Activated gamma-delta T cell treated with Interleukin-2 at 50 U/mL for 16 hours (primary cell): ENCODE measurements at regions not wholly inside any gene's neighbourhood (a gene's known extent, or its start where the extent isn't known, plus 50 kb on each side); places are given as distances from the start of the nearest gene placed in this dataset.
"Not testable (repeated sequence)": the region's sequence is repeated elsewhere in the genome, so short reads cannot be mapped to it uniquely, and the experiment has no call there.

ENCODE experiments used
- DNase-seq: peaks from one replicate; pipeline ENCODE4 v3.0.0-alpha.2; 2020

DNA sequence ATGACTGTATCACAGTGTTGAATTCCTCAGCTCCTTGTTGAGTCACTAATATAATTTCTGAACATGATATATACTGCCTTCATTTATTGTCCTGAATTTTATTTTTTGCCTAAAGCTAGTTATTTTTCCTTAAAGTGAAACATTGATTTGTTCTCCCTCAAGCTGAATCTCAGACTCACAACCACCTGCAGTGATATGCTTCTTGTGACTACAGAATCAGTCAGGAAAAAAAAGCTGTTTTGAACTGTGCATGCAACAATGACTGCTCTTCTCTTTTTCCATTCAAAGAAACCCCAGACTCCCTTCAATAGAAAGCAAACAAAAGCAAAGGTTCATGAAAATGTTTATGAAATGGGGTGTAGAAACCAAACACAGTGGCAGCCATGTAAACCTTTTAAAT lies 470.2 kb upstream of the CHD1 start:
- DNase-seq = no peak

DNA sequence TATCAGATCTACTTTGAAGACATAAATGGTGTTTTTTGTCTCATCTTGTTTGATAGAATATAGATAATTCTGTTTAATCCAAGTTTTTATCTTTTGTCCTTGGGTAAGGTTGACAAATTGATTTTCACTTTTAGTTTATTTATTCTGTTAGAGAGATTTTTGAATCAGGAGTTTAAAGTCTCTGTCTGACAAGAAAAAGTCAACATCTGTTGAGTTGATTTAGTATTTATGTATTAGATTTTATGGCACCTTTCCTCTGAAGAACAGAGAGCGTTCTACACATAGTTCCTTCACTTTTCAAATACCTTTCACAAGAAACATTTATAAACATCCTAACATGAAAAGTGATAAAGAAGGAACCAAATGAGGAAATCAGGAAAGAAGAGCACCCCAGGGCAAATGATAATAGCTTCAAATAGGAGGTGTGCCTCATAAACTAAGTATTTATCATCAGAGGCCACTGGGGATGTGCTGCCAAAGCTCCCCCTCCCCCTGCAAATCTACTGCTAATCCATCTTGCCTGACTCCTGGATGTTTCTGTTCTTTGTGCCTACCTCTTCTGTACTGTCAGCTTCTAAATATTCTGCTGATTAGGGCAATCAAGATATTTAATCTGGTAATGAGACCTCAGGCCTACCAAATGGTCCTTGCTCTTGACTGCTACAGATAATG lies 457.7 kb upstream of the CHD1 start:
- DNase-seq = no peak

DNA sequence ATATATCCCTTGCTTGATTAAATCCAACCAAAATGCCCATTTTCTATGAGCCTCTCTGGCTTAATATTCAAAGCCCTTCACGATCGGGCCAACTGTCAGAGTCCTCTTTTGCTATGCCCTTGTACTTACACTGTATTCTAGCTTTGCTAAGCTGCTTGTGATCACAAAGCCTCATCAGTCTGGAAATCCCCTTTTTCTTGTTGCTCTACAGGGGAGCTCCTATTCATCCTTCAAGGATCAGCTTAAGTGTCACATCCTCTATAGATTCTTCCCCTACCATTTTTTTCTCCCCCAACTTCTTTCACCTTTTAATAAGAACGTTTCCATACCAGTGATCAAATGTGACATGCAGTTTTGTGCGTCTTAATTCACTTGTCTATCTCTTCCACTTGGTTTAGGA lies 450.4 kb upstream of the CHD1 start:
- DNase-seq = no peak

DNA sequence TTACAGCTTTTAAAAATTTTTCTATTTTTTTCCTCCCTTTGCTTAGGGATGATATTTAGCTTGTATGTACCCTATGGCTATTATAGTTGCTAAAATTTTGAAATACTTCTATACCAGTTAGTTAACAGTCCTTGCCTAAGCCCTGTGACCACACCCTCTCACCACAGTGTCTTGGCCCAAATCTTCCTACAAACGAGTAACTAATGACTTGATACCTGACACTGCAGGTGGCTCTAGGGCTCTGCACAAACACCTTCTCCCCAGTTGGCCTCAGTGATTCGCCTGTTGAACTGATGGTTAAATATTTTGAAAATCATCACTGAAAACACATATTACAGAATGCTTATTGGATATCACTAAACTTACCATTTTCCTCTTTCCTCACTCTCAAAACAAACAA lies 449.6 kb upstream of the CHD1 start:
- DNase-seq = no peak

DNA sequence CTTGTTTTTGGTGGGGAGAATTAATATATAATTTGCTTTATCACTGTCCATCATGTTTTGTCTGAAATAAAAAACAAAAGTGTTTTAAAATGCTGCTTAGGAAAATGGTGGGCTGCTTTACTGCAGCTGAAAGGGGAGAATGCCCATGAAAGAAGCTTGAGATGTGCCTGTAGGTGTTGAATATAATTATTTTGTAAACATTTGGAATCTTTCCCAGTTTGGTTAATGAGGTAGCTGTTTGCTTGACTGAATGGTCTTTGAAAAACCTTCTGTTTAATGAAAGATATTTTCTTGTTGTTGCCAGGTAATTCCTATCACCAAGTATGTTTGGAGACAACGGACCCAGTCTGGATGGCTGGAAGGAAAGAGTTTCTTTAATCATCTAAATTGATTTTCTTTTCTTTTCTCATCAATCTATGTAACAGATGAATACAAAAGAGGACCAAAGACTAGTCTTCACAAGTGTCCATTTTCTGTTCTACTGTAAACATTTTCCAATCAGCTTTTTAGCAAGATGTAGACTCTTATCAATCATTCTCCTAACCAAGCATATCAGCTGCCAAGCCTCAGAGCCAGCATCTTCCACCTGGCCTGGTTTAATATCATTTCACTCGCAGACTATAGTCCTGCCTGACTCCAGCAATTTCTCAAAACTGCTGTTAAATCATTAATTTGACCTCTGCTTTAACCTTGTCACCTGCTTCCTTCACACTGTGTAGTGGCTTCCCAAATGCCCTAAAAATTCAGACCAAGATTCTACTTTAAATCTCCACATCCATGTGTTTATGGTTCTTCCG lies 441.2 kb upstream of the CHD1 start:
- no peak for DNase-seq

DNA sequence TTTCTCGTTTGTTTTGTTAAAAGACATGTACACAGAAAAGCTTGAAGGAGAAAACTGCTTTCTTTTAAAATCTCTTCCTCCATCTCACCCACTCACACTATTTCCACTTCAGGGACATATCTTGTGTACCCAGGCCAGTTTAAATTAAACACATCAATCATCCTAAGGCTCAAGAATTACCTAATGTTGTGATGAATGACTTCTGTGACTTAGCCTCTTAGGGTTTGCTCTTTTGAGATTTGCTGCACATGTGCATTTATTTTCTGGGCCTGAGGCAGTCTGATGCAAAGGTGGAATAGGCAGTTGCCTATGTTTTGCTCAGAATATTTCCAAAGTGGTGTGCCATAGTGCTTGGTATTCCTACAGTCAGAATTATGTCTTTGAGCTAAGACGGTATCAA lies 439.9 kb upstream of the CHD1 start:
- DNase-seq = no peak

DNA sequence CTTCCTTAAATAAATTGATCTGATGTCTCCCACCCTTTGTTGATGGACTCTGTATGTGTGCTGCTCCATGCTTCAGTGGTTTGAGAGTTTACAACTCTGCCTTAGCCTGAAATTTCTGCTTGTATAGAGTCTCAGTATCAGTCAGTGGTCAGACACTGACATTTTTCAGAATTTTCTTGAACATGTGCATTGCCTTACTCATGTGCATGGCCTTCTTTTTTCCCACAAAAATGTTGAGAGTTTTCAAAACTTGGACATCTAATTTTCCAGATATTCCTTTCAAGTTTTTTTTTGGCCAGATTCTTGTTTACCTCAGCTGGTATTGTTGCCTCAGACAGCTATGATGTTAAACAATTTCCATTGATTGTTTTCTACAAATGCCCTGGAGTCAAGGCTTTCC lies 427.1 kb upstream of the CHD1 start:
- DNase-seq = no peak

DNA sequence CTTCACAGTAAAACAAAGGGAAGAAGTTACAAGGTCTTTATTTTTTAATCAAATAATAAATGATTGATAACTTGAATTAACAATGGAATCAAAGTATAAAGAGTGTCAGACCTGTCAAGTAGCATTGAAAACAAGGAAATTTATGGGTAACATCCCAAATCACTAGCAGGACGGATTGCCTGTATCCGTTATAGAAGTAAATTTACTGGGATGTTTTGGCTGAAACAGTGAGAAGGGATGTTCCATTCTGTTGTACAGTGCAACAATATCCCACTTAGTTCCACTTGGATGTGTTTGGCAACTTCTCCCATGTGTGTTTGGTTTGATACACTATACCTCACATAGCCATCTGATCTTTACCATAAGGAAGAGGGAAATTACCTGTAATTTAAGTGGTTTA lies 421.0 kb upstream of the CHD1 start:
- DNase-seq = no peak

DNA sequence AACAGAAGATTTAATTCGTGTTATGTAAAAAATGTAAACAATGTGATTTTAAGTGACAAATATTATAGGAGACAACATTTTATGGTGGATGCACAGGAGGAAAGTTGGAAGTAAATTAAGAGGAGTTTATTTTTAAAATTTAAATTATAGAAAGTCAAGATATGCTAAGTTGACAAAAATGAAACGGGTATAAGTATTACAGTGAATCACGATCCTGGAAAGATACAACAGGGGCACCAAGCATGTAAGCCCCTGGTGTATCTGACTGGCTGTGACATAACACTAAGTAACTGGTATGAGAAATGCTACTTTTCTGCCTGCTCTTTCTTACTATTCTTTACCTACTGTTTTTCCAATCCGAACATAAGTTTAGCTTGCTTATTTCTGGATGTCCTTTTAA lies 419.8 kb upstream of the CHD1 start:
- DNase-seq = no peak

DNA sequence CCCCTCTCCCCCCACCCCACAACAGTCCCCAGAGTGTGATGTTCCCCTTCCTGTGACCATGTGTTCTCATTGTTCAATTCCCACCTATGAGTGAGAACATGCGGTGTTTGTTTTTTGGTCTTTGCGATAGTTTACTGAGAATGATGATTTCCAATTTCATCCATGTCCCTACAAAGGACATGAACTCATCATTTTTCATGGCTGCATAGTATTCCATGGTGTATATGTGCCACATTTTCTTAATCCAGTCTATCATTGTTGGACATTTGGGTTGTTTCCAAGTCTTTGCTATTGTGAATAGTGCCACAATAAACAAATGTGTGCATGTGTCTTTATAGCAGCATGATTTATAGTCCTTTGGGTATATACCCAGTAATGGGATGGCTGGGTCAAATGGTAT lies 411.0 kb upstream of the CHD1 start:
- DNase-seq = not testable (repeated sequence)

DNA sequence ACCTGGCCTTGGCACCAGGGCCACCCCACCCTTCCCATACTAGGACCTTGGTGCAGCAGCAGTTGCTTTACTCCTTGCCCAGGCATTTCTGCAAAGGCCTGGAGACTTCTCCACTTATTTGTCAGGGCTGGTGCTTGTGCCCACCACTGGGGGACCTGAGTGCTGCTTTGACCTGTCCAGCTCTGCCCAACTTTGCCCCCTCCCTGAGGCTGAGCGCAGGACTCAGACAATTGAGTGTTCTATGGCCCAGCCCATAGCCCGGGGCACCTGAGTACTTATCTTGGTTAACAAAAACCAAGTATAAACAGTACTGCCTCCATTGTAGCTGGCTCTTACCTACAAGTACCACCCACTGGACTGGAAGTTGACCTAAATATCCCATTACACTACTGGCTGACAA lies 406.1 kb upstream of the CHD1 start:
- no peak for DNase-seq

DNA sequence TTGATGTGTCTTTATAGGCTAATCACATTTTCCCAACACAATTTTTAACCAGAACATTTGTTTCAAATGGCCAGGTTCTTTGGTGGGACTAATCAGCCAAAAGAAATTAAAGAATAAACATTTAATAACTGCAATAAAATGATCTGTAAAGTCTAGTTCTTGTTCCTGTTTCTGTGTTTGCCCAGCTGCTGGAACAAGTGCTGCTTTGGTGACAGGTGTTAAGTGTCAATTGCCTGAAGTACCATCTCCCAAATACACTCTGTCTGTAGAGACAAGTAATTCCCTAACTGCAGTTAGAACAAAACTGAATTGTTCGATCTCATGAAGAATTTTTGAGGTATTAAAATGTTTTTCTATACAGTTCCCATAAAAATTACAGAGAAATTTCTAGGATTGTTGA lies 402.3 kb upstream of the CHD1 start:
- no peak for DNase-seq

DNA sequence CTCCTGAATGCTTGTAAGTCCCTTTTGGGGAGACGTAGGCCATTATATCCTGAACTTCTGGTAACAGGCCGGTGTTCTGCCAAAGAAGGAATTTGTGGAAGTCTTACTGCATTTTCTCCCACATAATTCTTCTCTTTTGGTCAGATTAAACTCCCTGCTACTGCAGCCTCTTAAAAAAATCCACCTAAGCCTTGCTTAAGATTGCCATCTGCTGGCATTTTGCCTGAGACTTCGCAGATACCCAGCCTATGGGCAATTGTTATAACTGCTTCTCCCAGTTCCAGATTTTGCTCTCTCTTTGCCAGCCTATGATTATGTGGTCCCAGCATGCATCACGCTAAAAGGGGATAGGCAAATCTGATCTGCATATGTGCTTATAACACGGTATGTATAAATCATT lies 391.6 kb upstream of the CHD1 start:
- DNase-seq = no peak

DNA sequence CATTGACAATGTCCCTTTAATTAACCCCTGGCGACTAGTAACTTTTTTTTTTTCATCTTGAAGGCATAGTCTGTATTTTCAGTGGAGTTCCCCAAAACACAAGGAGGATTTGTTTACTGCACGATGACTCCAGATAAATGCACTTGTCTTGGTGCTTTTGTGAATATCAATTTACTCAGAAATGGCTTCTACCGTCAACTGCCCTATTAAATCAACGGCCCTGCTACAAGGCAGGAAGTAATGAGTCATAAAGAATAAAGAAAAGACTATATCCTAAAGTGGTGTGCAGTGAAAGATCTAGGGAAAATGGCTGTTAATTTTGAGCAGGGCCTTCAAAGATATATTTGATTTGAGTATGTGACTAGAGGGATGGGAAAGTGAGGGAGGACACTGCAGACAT lies 388.3 kb upstream of the CHD1 start:
- DNase-seq = no peak

DNA sequence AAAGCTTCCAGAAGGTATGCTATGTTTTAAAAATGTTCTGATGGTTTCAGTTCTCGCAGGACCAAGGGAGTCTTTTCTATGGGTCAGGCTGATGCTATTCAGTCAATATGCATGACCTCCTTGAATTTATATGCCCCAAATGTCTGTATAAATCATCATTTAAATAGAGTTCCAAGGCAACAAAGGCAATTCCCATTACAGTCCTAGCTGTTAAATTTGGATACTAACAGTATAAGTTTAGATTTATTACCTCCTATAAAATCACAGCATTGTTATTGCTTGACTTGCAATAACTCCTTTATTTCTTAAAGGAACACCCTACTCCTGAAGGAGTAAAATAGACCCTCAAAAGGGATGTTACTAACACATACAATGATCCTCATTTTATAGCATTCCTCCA lies 387.7 kb upstream of the CHD1 start:
- DNase-seq = no peak

DNA sequence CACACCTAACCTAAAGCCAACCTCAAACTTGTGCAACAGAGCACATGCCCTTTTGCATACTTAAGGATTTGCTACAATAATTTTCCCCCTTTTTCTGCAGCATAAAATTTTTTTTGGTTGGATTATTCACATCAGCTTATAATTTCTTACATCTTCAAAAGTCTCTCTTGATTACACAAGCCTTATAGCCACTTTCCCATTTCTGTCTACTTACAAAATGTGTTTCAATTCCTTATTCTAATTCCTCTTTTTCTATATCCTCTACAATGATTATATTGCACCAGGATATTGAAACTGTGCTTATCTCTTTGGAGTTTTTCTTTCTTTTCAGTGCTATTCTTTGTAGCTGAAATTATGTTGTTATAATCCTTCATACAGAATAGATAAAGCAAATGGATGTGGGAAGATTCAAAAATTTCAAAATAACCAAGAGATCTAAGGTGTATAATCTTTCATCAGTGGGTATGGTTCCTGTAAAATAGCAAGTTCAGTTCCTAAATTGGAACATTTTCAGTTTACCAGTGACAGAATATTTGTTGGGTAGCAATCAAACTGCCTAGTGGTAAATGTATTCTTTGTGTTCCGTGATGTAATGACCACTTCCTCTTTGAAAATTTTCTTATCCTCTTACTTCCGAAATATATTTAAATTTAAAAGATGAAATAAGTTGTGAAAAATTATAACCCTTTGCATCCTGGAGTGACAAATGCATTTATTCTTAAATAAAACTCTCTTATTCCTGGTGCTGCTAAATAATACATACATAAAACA lies 386.8 kb upstream of the CHD1 start:
- DNase-seq = no peak

DNA sequence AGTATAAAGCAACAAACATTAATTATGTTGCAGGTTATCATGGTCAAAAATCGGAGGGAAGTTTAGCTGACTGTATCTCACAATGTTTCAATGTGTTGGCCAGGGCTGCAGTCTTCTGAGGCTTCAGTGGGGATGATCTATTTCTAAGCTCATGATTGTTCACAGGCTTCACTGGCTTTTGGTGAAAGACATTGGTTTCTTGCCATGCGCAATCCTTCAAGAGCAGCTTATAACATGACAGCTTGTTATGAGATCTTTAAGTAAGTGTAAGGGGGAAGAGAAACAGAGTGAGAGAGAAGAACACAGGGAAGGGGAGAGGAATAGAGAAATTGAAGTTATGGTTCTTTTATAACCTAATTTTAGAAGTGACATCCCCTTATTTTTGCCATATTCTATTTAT lies 385.9 kb upstream of the CHD1 start:
- DNase-seq = no peak

DNA sequence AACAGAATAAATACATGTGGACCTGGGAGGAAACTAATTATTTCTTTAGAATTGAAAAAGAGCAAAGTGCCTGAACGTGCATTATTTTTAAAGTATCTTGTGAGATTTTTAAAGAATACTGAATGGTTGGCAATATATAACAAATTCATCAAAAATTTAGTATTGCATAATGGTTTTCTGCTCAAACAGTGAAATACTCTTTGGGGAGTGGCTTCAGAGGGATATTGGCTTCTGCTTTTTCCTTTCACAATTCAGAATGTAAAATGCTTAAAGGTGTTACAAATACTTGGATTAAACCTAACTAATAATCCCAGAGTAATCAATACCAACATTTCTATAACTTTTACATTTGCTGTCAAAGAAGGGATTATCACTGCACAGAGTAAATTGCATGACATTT lies 379.3 kb upstream of the CHD1 start:
- no peak for DNase-seq

DNA sequence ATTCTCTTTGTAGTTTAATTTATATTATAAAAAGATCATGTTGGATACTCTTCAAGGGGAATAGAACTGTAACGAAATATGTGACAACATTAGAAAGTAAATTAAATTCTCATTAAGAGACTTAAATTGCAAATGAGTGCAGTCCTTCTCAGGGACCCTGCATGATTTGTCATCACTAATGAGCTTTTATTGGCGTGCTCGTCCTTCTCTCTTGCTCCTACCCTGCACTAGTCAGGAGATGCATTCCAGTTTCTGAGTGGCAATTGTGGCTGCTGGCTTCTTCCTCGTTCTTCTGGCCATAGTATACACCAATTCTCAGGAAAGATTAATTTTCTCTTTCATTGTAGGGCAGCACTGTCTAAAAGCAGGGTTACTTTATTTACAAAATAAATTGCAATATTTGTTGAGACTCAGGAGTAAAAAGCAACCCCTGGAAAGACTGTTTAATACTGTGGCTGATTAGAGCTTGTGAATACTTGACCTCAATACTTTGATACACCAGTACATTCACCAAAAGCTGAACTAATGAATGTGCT lies 376.3 kb upstream of the CHD1 start:
- DNase-seq = no peak

DNA sequence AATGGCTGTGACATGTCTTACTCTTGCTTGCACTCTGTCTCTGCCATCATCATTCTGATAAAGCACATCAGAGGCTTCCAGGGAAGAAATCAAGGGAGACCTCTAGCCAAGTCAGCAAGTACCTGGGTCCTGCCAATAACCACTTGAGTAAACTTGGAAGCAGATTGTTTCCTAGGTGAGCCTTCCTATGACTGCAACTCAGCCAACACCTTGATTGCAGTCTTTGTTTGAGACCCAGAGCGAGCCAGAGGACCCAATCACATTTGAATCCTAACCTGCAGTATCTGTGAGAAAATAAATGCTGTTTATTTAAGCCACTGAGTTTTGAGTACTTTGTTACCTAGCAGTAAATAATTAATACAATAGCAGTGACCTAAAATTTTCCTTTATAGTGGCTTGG lies 356.8 kb upstream of the CHD1 start:
- no peak for DNase-seq

DNA sequence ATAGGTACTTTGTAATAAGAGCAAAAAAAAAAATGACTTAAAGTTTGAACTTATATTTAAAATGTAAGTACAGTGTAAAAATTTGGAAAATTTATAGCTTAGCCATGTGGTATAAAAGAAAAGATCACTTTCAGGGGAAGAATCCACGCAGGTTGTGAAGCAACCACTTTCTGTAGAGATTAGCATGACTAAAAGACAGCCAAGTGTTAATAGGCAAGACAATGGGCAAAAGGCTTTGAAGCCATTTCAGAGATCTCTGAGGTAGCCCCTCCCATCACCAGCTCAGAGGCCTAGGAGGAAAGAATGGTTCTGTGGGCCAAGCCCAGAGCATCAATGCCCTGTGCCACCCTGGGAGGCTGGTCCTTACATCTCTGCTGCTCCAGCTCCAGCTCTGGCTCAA lies 346.3 kb upstream of the CHD1 start:
- no peak for DNase-seq

DNA sequence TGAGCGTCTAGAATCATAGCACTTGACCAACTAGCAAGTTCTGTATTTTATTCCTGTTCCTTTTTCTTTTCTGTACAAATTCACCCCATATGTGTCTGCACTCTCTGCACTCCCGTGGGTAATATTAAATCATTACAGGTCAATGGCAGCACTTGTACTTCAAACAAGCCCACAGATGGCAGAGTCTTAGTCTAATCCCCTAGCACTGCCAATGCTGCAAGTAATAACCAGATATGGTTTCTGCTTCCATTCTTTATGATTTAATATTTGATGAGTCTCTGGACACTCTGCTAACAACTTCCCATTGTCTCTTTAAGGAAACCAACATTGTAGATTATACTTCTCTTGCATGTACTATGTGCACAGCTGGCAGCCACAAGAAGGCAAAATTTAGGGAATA lies 343.8 kb upstream of the CHD1 start:
- DNase-seq = no peak

DNA sequence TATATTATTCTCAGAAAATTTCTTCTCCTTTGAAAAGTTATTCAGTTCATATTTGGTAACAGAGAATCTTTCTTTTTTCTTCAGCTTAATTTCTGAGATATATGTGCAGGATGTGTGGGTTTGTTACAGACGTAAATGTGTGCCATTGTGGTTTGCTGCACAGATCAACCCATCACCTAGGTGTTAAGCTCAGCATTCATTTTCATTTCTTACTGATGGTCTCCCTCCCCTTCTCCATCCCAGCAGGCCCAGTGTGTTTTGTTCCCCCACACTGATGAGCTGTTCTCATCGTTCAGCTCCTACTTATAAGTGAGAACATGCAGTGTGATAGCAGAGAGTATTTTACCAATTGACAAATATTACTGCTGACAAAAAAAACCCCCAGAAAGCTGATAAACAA lies 330.0 kb upstream of the CHD1 start:
- no peak for DNase-seq

DNA sequence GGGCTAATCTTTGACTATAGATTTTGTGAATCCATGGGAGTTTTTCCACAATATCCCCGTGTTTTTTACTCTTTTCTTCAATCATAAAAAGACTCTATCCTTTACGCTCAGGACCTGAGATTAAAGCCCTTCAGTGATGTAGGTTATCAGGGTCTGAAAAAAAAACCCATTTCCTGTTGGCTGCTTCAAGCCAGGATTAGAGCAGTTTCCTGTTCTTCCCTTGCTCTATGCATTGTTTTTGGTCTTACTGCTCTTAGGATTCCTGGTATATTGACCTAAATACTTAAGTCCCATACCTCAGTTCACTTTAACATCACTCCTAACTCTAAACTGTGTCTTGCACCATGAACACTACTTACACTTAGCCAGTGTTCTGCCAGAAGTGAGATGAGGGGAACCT lies 319.3 kb upstream of the CHD1 start:
- DNase-seq = no peak
